ENCODE measurements at regions not wholly inside any gene's neighbourhood (a gene's known extent, or its start where the extent isn't known, plus 50 kb on each side); places are given as distances from the start of the nearest gene placed in this dataset.

DNA sequence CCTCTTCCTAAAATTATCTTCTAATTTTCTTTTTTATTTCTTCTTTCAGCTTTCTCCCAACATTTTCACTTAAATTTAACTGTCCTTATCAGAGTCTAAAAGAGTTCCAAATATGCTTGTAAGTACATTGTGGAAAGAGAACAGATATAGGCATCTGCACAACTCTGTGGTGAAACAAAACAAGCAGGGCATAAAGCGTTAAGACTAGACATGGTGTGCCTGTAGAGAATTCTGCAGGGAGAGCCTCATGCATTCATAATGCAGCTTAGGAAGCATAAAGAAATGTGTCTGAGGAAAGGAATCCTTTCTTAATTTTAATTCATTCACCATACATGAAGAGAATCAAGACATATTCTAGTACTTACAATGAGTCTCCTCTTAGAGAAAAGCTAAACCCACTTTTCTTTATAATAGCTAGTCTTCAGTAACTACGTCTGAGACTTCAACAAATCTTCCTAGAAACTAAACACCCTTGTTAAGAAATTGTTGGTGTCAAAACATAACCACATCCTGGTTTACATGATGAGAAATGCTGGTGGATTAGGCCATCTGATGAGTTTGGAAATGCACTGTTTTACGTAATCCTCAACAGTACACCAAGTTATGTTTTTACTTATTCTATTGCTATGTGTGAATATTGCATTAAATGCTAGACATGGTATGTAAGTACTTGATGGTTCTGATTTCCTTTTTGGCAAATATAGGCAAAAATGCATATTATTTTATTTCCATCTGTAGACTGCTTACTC, 307.8 kb upstream of the GIMD1 start:
- no peak for TF ChIP-seq EP300 (IDR thresholded peaks at IDR 0.05)
- TF ChIP-seq POLR2A (IDR thresholded peaks at IDR 0.05): no peak

Data from sigmoid colon (tissue), 4 donors.